HG03175 (cell line): ENCODE measurements at regions not wholly inside any gene's neighbourhood (a gene's known extent, or its start where the extent isn't known, plus 50 kb on each side); places are given as distances from the start of the nearest gene placed in this dataset.

ENCODE experiments used
- ATAC-seq: cut with Tn5 transposase; IDR thresholded peaks from one replicate; pipeline ENCODE4 v1.9.1; 2021; ENCODE audit warnings: mild to moderate bottlenecking, moderate library complexity; ENCODE audit not compliant: unreplicated experiment

GRCh38 chr5:152337484-152337883 is 67.6 kb downstream of the NMUR2 start:
- no peak for ATAC-seq

- ATAC-seq = no peak
These were observed 69.6 kb downstream of the NMUR2 start for GRCh38 chr5:152335461-152335860.

GRCh38 chr5:152332716-152333460 is 72.2 kb downstream of the NMUR2 start:
- ATAC-seq = no peak

- no peak for ATAC-seq
These were observed 73.4 kb downstream of the NMUR2 start for GRCh38 chr5:152331718-152332117.

- ATAC-seq = no peak
These were observed 74.1 kb downstream of the NMUR2 start for GRCh38 chr5:152331006-152331405.

GRCh38 chr5:152329761-152330283 is 75.3 kb downstream of the NMUR2 start:
- no peak for ATAC-seq

GRCh38 chr5:152329207-152329606 is 75.9 kb downstream of the NMUR2 start:
- no peak for ATAC-seq

- no peak for ATAC-seq
These were observed 89.1 kb downstream of the NMUR2 start for GRCh38 chr5:152315942-152316341.

GRCh38 chr5:152314196-152314829 is 90.8 kb downstream of the NMUR2 start:
- no peak for ATAC-seq

- no peak for ATAC-seq
These were observed 95.1 kb downstream of the NMUR2 start for GRCh38 chr5:152309926-152310450.

- ATAC-seq = no peak
These were observed 98.7 kb downstream of the NMUR2 start for GRCh38 chr5:152306386-152306785.

GRCh38 chr5:152305525-152305924 is 99.6 kb downstream of the NMUR2 start:
- ATAC-seq = no peak

GRCh38 chr5:152303841-152304240 is 101.2 kb downstream of the NMUR2 start:
- ATAC-seq = no peak

GRCh38 chr5:152297866-152298265 is 107.2 kb downstream of the NMUR2 start:
- no peak for ATAC-seq

- no peak for ATAC-seq
These were observed 111.9 kb downstream of the NMUR2 start for GRCh38 chr5:152293189-152293588.

GRCh38 chr5:152290181-152290580 is 114.9 kb downstream of the NMUR2 start:
- no peak for ATAC-seq

GRCh38 chr5:152288917-152289595 is 116.0 kb downstream of the NMUR2 start:
- ATAC-seq = no peak

GRCh38 chr5:152288499-152288898 is 116.6 kb downstream of the NMUR2 start:
- no peak for ATAC-seq

- ATAC-seq = no peak
These were observed 119.3 kb downstream of the NMUR2 start for GRCh38 chr5:152285764-152286163.

GRCh38 chr5:152282331-152282730 is 122.7 kb downstream of the NMUR2 start:
- ATAC-seq = no peak

- no peak for ATAC-seq
These were observed 127.1 kb downstream of the NMUR2 start for GRCh38 chr5:152277936-152278335.

GRCh38 chr5:152274224-152274623 is 130.9 kb downstream of the NMUR2 start:
- no peak for ATAC-seq
